ENCODE measurements at regions not wholly inside any gene's neighbourhood (a gene's known extent, or its start where the extent isn't known, plus 50 kb on each side); places are given as distances from the start of the nearest gene placed in this dataset.

- no peak for TF ChIP-seq CTCF (IDR thresholded peaks at IDR 0.05)
- TF ChIP-seq POLR2A (IDR thresholded peaks at IDR 0.05), result no peak
- no peak for DNase-seq
- Histone ChIP-seq H3K27me3 (no peaks in the 10 kb centered on the region), H3K9me3 (peaks cover 0 to 4% (median 0%) of the 10 kb centered on the region in 4 donors), H3K4me1 (no peaks in the 10 kb centered on the region), H3K36me3 (no peaks in the 10 kb centered on the region), H3K27ac (no peak overlapping the region), H3K4me3 (no peak overlapping the region)
Measured at GRCh38 chr2:138252587-138252986, 249.0 kb upstream of the SPOPL start.

GRCh38 chr2:138255670-138256069, 245.9 kb upstream of the SPOPL start:
- TF ChIP-seq CTCF (IDR thresholded peaks at IDR 0.05), result no peak
- TF ChIP-seq POLR2A (IDR thresholded peaks at IDR 0.05), result no peak
- Histone ChIP-seq H3K27ac (no peak overlapping the region), H3K9me3 (peaks cover 0 to 4% (median 0%) of the 10 kb centered on the region in 4 donors), H3K27me3 (no peaks in the 10 kb centered on the region), H3K4me3 (no peak overlapping the region), H3K4me1 (no peaks in the 10 kb centered on the region), H3K36me3 (no peaks in the 10 kb centered on the region)
- no peak for DNase-seq

- no peak overlapping the region for H3K27ac ChIP-seq
- H3K27me3 ChIP-seq, result no peaks in the 10 kb centered on the region
- TF ChIP-seq POLR2A (IDR thresholded peaks at IDR 0.05) (no peak), CTCF (IDR thresholded peaks at IDR 0.05) (no peak)
- no peaks in the 10 kb centered on the region for H3K36me3 ChIP-seq
- H3K4me3 ChIP-seq, result no peak overlapping the region
- H3K9me3 ChIP-seq, result no peaks in the 10 kb centered on the region
- DNase-seq, result no peak
- no peaks in the 10 kb centered on the region for H3K4me1 ChIP-seq
Measured at GRCh38 chr2:138267161-138267901, 234.2 kb upstream of the SPOPL start.

GRCh38 chr2:138267902-138268254, 233.7 kb upstream of the SPOPL start:
- H3K9me3 ChIP-seq, result no peaks in the 10 kb centered on the region
- no peaks in the 10 kb centered on the region for H3K4me1 ChIP-seq
- no peak for DNase-seq
- TF ChIP-seq POLR2A (IDR thresholded peaks at IDR 0.05), result no peak
- no peak for TF ChIP-seq CTCF (IDR thresholded peaks at IDR 0.05)
- no peak overlapping the region for H3K4me3 ChIP-seq
- no peak overlapping the region for H3K27ac ChIP-seq
- no peaks in the 10 kb centered on the region for H3K27me3 ChIP-seq
- H3K36me3 ChIP-seq, result no peaks in the 10 kb centered on the region

- Histone ChIP-seq H3K4me3 (no peak overlapping the region), H3K9me3 (no peaks in the 10 kb centered on the region), H3K4me1 (peaks cover 0 to 2% (median 0%) of the 10 kb centered on the region in 4 donors), H3K36me3 (no peaks in the 10 kb centered on the region), H3K27ac (no peak overlapping the region), H3K27me3 (no peaks in the 10 kb centered on the region)
- TF ChIP-seq POLR2A (IDR thresholded peaks at IDR 0.05) (no peak), CTCF (IDR thresholded peaks at IDR 0.05) (no peak)
- no peak for DNase-seq
Measured at GRCh38 chr2:138269765-138270164, 231.8 kb upstream of the SPOPL start.

Measured in Peyer's patch (tissue), 4 donors.